ENCODE measurements at regions not wholly inside any gene's neighbourhood (a gene's known extent, or its start where the extent isn't known, plus 50 kb on each side); places are given as distances from the start of the nearest gene placed in this dataset.
A peak's percentile ranks its signal among the peaks of the same experiment; 100 is the strongest.

DNA sequence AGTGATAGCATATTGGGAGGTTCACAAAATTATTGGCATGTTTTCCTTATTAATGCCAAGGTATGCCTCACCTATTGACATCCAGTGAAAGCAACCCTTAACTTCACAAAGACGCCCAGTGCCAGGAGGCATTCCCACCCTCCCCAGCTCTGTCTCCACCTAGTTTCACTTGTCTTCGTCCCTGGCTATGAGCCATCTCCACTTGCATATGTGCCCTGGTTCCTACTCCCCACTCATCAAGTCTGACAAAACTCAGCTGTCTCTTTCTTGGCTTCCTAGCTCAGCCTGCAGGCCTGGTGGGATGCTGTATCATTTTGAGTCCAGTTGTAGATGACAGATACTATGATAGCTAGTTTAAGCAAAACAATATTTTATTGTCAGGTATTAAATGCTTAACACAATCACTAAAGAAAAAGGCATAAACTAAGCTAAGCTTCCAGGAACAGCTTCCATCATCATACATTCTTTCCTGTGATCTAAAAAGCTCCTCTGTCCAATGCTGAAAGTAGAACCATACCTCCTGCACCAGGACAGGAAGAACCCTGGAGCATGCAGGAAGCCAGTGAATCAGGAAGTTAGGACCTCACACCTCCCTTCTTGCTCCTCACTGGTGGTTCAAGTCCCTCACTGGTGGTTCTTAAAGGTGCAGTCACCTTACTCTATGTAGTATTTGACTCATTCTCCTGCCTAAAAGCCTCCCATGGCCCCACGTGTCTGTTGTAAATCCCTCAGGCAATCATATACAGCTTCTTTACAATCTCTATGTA lies 410.3 kb upstream of the RASGEF1B start:
- no peak for DNase-seq (ENCODE audit: low read depth)

DNA sequence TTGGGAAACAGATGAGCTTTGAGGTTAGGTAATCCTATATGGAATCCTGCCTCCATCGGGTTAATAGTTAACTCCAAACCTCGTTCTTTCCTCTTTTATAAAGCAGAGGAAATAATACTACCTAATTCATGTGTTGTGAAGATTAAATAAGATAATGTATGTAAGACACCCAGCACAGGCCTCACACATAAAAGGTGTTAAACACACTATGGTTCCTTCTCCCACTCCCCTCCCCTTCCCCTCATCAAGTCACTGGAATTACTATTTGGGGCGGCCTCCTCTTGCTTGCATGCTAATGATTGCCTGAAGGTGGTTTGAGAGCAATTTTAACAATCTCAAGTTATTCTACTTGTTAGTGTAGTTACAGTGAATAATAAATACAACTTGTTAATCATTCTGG lies 404.4 kb upstream of the RASGEF1B start:
- no peak for DNase-seq (ENCODE audit: low read depth)

DNA sequence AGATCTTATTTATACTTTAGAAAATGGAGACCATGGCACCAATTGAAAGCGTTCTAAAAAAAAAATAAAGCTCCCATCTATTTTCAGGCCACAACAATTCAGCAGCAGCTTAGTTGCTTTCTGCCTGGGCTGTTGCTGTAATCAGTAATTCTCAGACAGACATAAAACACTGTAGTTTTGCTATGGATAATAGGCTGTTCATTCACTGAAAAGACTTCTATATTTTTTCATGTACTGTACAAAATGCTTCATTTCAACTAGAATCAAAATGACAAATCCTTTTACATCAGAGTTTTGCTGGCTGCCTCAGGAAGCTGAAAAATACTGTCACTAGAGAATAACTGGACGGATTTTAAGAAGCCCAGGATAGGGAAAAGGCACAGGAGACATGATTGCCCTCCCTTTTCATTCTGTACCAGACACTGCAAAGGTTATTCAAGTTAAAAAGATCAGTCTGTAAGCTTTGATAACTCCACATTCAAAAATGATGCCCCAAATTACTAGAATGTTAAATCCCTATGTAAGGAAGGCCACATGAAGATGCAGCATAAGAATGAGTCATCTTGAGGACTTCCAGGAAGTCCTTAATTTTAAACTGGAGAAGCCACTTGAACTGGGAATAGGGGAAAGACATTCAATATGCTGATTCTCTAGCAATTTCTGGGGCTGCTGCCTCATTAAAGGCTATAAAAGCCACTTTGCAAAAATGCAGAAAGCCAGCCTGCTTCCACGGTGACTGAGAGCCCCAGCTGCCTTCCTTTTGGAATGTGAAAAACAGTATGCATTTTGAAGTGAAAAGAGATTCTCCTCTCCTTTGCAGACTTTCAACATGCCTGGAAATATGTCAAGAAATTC lies 403.2 kb upstream of the RASGEF1B start:
- DNase-seq (ENCODE audit: low read depth): no peak

DNA sequence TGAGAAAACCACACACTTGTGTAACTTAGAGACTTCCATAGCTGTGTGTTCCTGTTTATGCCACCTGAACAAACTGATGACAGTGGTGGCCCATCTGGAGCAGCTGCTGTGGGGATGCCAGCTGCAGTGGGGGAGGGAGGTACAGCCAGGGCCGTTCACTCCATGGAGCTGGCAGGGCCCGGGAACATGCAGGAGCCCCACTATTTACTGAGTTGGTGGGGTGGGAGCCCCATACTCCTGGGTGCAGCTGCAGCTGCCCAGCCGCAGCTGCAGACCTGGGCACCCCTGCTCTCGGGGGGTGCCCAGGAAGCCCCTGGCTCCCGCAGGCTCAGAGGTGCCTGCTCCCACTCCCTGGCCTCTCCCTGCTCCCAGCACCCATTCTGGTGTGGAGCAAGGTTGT lies 398.6 kb upstream of the RASGEF1B start:
- DNase-seq (ENCODE audit: low read depth): no peak

DNA sequence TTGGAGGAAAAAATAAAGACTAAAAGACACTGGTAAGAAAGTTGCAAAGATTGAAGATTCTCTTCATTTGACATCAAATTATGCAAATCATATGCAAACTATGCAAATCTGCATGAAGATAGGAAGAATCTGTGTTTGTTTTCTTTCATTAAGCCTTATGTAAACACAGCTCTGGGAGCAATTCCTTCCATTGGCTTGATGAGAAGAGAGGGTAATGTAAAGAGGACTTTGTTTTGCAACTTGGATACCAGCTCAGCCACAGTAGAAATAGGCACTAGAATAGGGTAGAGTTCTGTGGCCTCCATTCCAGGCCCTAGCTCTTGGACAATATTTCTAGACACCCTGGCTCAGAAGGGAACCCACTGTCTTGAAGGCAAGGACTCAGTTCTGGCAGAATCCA lies 388.4 kb upstream of the RASGEF1B start:
- no peak for DNase-seq (ENCODE audit: low read depth)

DNA sequence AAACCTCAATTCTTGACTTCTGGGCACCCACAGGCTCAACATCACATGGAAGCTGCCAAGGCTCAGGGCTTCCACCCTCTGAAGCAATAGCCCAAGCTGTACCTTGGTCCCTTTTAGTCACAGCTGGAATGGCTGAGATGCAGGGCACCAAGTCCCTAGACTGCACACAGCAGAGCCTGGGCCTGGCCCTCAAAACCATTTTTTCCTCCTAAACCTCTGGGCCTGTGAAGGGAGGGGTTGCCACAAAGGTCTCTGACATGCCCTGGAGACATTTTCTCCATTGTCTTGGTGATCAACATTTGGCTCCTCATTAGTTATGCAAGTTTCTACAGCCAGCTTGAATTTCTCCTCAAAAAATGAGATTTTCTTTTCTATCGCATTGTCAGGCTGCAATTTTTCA lies 382.7 kb upstream of the RASGEF1B start:
- DNase-seq (ENCODE audit: low read depth): no peak

DNA sequence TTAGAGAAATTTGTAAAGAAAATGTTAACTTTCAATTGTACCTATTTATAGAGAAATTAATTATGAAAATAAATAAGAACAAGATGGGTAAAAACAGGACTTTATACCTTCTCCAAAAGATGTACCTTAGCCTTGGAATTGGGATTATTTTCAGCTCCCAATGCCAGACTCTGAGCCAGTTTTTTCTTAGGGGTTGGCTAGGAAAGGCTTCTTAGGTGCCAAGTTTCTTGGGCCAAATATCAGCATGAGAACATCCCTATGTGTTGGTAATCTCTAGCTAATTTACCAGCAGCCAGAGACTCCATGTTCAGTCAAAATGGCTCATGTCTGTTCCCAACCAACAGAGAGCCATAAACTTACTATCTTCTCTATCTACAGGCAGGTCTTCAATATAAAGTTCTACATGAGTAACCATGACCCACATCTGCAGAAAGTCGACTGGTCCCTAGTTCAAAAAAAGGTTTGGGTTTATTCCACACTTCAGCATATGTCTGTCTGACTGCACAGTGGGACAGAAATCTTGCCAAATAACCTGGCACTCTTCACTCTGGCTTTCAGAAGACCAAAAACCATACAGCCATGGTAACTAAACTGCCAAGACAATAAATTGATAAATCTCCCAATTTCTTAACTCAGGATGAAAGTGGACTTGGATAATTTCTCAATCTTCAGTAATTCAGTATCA lies 380.5 kb upstream of the RASGEF1B start:
- DNase-seq (ENCODE audit: low read depth): no peak

DNA sequence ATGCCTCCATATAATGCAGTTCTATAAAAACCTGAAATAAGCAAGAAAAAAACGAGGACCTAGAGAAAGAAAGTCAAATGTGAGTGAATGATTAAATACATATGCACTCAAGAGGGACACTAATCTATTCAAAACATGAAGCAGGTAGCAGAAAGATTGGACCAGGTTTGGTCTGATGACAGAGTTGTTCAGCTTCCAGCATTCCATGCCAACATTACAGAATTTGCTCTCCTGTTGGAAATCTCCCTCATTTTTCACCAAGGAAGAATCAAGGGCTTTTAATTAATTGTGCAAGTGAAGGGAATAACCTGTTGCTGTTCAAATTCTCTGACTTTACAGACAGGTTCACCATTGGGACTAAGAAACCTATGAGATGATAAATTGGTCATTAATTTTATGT lies 379.0 kb upstream of the RASGEF1B start:
- no peak for DNase-seq (ENCODE audit: low read depth)

DNA sequence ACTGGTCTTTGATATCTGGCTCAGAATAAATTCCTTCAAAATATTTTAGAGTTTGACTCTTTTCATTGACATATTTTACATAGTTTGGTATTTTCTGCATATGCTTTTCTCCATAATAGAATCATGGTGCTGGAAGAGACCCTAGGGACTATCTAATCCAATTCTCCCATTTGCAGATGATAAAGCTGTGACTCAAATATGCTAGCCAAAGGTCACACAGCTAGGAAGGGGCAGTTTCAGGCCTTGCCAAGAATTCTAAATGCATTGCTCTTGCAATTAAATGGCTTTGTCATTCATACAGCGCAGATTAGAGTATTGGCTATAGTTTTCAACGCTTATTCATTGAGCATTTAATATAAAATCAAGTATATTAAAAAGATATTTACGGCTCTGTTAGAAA lies 374.1 kb upstream of the RASGEF1B start:
- DNase-seq (ENCODE audit: low read depth): no peak

DNA sequence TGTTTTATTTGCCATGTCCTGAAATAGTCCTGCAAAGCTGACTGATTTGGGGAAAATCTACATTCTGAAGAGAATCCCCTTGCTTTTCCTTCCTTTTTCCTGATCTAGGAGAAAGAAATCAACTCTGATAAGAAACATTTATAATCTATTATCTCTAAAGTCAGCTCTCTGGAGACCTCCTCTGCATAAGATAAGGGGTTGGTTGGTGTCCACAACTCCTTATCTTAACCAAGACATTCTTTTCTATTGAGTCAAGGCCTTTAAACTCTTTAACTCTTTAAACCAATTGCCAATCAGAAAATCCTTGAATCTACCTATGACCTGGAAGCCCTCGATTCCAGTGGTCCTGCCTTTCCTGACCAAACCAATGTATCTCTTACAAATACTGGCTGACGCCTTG lies 373.6 kb upstream of the RASGEF1B start:
- no peak for DNase-seq (ENCODE audit: low read depth)

DNA sequence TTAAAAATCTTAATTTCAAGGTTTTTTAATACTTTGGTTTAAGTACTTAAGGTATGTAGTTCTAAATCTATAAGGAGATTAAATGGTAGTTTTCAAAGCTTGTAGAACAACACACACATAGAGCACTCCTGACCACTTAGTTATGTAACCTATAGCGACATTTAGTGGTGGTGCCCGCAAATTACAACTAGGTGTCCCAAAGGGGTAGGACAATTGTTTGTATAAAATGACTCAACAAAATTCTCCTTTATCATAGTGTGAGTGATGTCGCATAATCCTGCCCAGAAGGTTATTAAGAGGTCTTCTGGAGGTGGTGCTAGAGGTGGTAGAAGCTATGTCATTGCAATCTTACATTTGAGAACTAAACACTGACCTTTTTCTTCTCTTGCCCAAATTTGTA lies 373.0 kb upstream of the RASGEF1B start:
- peak; percentile 48 for DNase-seq (ENCODE audit: low read depth)

DNA sequence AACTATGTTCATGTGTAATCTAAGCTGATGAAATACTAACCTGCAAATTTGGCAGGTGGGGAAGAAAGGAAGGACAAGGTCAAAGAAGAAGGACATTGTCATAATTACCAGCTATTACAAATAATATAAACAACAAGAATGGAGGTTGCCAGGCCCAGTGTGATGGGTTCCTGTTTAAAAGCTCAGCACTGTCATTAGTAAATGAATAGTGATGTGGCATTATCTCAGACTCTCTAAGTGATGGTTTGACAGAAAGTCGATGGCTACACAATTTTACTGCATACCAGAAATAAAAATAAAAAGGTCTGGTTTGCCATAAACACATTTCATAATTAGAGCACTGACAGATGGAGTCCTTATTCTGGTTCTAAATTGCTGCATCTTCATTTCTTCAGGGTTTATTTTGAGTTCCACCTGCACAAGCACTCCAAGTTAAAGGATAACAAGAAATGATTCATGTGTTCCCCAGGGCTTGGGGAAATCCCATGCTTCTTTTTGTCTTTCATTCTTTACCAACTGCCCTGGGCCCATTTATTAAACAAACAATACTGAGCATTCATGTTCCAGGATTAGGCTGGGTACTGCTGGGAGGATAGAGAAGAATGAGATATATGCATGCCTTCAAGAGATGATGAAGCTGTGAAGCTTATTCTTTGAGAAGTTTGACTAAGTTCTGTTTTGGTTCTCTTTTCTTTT lies 367.8 kb upstream of the RASGEF1B start:
- no peak for DNase-seq (ENCODE audit: low read depth)

DNA sequence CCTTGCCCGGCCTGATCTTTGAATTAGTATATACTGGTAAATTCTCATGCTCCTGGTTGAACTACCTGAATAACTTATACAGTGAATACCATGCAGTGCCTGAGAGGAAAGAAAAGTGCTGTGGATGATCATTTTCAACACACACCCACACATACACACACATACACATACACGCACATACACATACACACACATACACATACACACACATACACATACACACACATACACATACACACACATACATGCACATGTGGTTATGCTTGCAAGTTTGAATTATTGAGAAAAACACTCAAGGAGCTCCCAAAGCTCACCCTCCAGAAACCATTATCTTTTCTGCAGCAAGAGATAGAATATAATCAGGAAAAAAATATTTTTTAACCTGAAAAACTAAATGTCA lies 366.9 kb upstream of the RASGEF1B start:
- DNase-seq (ENCODE audit: low read depth): no peak

DNA sequence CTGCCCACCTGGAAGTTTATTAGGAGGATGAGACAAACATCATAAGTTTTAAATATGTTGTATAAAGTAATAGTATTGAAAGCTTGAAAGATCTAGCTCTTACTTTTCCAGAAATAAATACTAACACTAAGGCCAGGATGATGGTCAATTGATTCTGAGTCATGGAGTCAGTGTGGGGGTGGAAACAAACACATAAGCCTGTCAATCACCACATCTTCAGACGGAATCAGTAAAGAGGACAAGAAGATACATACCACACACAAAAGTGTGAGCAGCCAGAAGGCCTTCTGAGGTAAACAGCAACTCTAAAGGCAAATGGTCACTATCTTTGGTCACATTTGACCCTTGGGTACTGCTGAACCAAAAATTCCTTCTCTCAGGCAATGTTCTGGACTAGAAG lies 365.0 kb upstream of the RASGEF1B start:
- no peak for DNase-seq (ENCODE audit: low read depth)

DNA sequence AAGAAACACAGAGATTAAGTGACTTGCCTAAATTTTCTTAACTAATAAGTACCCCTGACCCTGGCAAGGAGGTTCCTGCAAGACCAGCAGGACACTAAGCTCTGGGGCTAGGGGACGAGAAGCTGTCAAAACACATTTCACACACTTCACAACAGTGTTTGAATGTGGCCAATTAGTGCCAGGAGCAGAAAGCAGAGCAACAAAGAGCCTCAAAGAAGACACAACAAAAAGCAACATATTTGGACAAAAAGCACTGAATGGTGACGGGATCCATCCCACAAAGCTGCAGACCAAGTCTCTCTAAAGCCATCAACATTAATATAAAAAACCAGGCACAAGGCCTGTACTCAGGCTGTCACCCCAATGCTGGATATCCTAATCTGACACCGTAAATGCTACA lies 361.9 kb upstream of the RASGEF1B start:
- DNase-seq (ENCODE audit: low read depth): no peak

DNA sequence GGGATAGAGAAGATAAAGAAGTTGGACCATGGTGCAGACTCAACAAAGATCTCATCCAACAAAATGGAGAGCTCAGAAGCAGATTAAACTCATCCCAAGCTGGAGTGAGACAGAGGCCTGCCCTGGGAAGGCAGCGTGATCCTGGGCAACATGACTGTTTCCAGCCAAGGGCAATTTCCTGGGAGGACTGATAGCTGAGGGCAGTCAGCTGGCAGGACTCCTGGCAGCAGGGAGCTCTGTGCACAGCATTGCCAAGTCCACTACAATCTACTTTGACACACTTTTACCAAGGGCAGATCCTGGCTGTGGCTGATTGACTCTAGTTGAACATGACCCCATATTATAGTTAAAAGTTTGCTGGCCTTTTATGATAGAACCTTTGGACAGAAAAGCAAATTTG lies 357.3 kb upstream of the RASGEF1B start:
- no peak for DNase-seq (ENCODE audit: low read depth)

DNA sequence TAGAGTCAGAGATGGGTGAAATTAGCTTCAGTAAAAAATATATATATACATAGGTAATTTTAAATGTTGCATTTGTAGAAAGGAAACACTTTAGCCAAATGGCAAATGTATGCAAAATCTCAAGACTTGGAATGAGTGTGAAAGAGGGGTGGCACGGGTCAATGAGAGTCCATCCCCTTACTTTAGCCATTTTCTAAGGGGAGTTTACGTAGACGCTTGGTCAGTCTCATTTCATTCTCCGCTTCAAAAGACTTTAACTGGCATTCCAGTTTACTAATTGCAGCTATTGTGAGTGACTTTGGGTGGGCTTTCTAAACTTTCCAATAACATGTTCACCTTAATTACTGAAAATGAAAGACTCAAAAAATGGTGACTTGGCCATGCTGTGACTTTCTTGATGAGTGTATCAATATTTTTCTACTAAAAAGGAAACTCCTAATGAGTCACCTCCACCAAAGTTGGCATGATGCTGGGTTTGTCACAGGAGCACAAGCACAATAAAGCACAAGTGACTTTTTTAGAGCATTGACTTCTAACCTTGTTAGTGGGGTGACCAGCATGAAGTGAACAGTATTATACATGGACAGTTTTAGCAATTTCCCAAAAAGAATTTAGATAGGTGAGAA lies 356.0 kb upstream of the RASGEF1B start:
- no peak for DNase-seq (ENCODE audit: low read depth)

DNA sequence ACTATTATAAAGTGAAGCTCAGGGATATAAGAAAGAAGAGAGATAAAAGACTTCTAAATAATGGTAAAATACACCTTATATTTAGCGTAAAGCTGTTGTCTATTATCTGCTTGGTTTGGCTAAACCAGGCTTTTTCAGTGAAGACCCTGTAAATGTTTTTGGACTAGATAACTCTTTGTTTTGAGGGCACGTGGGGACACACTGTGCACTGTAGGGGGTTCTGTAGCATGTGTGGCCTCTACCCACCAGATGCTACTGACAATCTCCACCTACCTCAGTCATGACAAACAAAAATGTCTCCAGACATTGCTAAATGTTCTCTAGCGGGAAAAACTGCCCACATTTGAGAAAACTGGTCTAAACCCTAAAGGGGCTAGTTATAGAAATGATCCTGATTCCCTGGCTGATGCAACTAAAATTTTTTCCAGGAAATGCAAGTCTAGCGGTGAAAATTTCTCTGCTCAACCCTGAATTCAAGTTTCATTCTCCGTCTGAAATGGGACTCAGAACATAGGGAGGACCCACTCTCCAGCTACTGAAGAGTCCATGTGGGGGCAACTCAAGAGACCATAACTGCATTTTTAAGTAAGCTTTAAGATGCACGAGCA lies 355.2 kb upstream of the RASGEF1B start:
- DNase-seq (ENCODE audit: low read depth): no peak

DNA sequence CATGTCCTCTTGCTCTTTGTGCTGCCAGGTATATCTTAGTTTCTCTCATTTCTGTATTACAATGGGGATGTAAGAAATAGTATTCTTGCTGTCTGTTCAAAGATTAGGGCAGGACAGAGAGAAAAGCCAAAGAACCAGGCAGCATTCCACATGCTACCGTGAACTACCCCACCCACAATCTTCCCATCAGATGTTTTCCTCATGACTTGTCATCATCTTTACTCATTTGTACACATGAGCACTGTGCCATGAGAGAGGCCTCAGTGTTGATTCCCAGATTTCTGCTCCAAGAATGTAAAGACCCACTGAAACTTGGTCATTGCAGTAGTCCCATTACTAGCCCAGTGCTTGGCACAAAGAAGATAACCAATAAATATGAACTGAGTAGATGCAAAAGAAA lies 354.6 kb upstream of the RASGEF1B start:
- DNase-seq (ENCODE audit: low read depth): no peak

DNA sequence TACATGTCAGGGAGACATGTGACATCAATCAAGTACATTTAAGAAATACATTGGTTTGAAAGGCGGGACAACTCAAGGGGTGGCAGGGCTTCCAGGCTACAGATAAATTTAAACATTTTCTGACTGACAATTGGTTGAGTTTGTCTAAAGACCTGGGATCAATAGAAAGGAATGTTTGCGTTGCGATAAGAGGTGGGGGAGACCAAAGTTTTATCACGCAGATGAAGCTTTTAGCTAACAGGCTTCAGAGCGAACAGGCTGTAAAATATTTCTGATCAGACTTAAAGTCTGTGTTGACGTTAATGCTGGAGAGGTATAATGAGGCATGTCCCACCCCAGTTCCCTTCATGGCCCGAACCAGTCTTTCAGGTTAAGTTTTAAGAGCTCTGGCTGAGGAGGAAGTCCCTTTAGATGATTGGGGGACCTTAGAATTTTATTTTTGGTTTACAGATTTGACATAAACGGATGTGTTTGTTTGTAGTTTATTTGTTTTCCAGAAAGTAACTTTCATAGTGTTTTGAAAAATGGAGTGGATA lies 346.7 kb upstream of the RASGEF1B start:
- DNase-seq (ENCODE audit: low read depth): no peak

All from ELR (cell line).